DOHH2 (cell line): ENCODE measurements at regions not wholly inside any gene's neighbourhood (a gene's known extent, or its start where the extent isn't known, plus 50 kb on each side); places are given as distances from the start of the nearest gene placed in this dataset.

Experiments
- H3F3A ChIP-seq: fragments of 200-600 bp; sonication (generic), shearing (Covaris generic); 2 replicates; pipeline ENCODE4 v1.6.0; 2016; ENCODE audit warnings: antibody characterized with exemption, mild to moderate bottlenecking; ENCODE audit not compliant: control insufficient read depth, insufficient read depth
- H3K27ac ChIP-seq: fragments of 200-600 bp; sonication (generic); 2 replicates; pipeline ENCODE4 v1.5.1; 2014; ENCODE audit warnings: low read depth, mild to moderate bottlenecking, low read length, moderate library complexity
- H3K27me3 ChIP-seq: fragments of 200-600 bp; sonication (generic); 2 replicates; pipeline ENCODE4 v1.6.1; 2014; ENCODE audit warnings: mild to moderate bottlenecking, low read length, mixed read lengths; ENCODE audit not compliant: control insufficient read depth
- H3K36me3 ChIP-seq: fragments of 200-600 bp; sonication (generic); 2 replicates; pipeline ENCODE4 v1.6.1; 2014; ENCODE audit warnings: mild to moderate bottlenecking, low read length, moderate library complexity, mixed read lengths; ENCODE audit not compliant: control insufficient read depth
- H3K4me1 ChIP-seq: fragments of 200-600 bp; sonication (generic); 2 replicates; pipeline ENCODE4 v1.6.1; 2014; ENCODE audit warnings: mild to moderate bottlenecking, low read length, mixed read lengths; ENCODE audit not compliant: control insufficient read depth
- H3K4me2 ChIP-seq: fragments of 200-600 bp; sonication (generic); 2 replicates; pipeline ENCODE4 v1.6.0; 2014; ENCODE audit warnings: mild to moderate bottlenecking, low read length, moderate library complexity
- H3K4me3 ChIP-seq: fragments of 200-600 bp; sonication (generic); 2 replicates; pipeline ENCODE4 v1.5.1; 2014; ENCODE audit warnings: mild to moderate bottlenecking, low read length, mixed read lengths
- H3K79me2 ChIP-seq: fragments of 200-600 bp; sonication (generic); 2 replicates; pipeline ENCODE4 v1.6.1; 2014; ENCODE audit warnings: mild to moderate bottlenecking, low read length, mixed read lengths; ENCODE audit not compliant: control insufficient read depth
- H3K9me2 ChIP-seq: fragments of 200-600 bp; sonication (generic); replicated peaks from 2 replicates; pipeline ENCODE4 v1.6.1; 2014; ENCODE audit warnings: mild to moderate bottlenecking, low read length, mixed read lengths; ENCODE audit not compliant: control insufficient read depth
- H3K9me3 ChIP-seq: fragments of 200-600 bp; sonication (generic); 2 replicates; pipeline ENCODE4 v1.6.1; 2014; ENCODE audit warnings: antibody characterized with exemption, low read length, mixed read lengths; ENCODE audit not compliant: control insufficient read depth, insufficient read depth
- H4K20me1 ChIP-seq: fragments of 200-600 bp; sonication (generic); 2 replicates; pipeline ENCODE4 v1.6.0; 2014; ENCODE audit warnings: low read depth, mild to moderate bottlenecking, antibody characterized with exemption, low read length, moderate library complexity; ENCODE audit not compliant: control insufficient read depth, insufficient read depth
- EZH2phosphoT487 ChIP-seq: fragments of 200-600 bp; sonication (generic); IDR thresholded peaks from 2 replicates; pipeline ENCODE4 v1.6.1; 2017; ENCODE audit warnings: borderline replicate concordance, mild to moderate bottlenecking, antibody characterized with exemption, low read length, moderate library complexity, mixed read lengths
- TF ChIP-seq, protein P1 (sequence below): fragments of 200-600 bp; sonication (generic); IDR thresholded peaks from one replicate; pipeline ENCODE4 v1.5.1; 2014; ENCODE audit warnings: antibody characterized with exemption, mild to moderate bottlenecking, low read depth, low read length; ENCODE audit not compliant: poor library complexity, severe bottlenecking

DNA sequence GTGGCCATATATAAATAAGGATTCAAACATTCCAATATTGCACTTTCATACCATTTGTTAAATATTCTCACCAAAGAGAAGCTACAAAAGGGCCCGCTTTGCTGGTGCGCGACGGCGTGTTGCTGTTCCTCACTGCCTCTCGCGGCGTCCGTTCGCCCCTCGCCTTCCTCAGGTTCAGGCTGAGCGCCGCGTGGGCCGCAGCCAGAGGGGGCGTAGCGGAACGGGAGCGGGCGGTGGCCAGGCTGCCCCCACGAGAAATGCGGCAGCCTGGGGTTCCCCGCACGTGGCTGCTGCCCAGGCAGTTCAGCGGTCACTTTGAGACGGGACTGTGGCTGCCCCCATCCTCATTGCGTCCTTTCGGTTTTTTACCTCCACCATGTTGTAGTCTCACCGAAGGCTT is 67.3 kb upstream of the VWDE start:
- Histone ChIP-seq H3K4me2 (no peak overlapping the region), H4K20me1 (no peaks in the 10 kb centered on the region), H3K4me1 (no peaks in the 10 kb centered on the region), H3K36me3 (no peaks in the 10 kb centered on the region), H3K4me3 (no peak overlapping the region), H3K79me2 (no peaks in the 10 kb centered on the region), H3K9me2 (no peaks in the 10 kb centered on the region), H3K9me3 (no peaks in the 10 kb centered on the region), H3K27ac (no peak overlapping the region), H3F3A (no peaks in the 10 kb centered on the region), H3K27me3 (no peaks in the 10 kb centered on the region)
- TF ChIP-seq EZH2phosphoT487, result no peak
- TF ChIP-seq, protein P1, sequence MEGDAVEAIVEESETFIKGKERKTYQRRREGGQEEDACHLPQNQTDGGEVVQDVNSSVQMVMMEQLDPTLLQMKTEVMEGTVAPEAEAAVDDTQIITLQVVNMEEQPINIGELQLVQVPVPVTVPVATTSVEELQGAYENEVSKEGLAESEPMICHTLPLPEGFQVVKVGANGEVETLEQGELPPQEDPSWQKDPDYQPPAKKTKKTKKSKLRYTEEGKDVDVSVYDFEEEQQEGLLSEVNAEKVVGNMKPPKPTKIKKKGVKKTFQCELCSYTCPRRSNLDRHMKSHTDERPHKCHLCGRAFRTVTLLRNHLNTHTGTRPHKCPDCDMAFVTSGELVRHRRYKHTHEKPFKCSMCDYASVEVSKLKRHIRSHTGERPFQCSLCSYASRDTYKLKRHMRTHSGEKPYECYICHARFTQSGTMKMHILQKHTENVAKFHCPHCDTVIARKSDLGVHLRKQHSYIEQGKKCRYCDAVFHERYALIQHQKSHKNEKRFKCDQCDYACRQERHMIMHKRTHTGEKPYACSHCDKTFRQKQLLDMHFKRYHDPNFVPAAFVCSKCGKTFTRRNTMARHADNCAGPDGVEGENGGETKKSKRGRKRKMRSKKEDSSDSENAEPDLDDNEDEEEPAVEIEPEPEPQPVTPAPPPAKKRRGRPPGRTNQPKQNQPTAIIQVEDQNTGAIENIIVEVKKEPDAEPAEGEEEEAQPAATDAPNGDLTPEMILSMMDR, result no peak

DNA sequence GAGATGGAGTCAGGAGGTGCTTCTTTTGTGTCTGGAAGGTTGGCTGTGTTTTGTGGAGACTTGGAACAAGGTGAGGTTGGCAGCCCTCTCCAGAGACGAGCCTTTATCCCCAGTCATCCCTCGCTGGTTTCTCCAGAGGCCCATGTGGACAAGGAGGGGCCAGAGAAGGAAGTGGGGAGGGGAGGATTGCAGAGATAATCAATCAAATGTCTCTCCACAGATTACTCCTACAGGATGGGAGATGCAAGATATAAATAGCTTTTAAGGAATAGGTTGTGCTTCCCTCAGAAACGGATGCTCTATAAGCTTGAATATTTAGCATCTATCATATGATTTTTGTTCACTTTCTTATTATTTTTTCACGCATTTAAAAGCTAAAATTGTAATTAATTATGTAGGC is 70.4 kb upstream of the VWDE start:
- no peaks in the 10 kb centered on the region for H4K20me1 ChIP-seq
- H3K9me3 ChIP-seq, result no peaks in the 10 kb centered on the region
- no peaks in the 10 kb centered on the region for H3K9me2 ChIP-seq
- no peaks in the 10 kb centered on the region for H3K79me2 ChIP-seq
- H3K4me1 ChIP-seq, result no peaks in the 10 kb centered on the region
- no peak overlapping the region for H3K4me3 ChIP-seq
- H3K4me2 ChIP-seq, result no peak overlapping the region
- TF ChIP-seq, protein P1, result no peak
- no peak for TF ChIP-seq EZH2phosphoT487
- H3K27me3 ChIP-seq, result no peaks in the 10 kb centered on the region
- no peaks in the 10 kb centered on the region for H3K36me3 ChIP-seq
- H3F3A ChIP-seq, result no peaks in the 10 kb centered on the region
- H3K27ac ChIP-seq, result no peak overlapping the region

DNA sequence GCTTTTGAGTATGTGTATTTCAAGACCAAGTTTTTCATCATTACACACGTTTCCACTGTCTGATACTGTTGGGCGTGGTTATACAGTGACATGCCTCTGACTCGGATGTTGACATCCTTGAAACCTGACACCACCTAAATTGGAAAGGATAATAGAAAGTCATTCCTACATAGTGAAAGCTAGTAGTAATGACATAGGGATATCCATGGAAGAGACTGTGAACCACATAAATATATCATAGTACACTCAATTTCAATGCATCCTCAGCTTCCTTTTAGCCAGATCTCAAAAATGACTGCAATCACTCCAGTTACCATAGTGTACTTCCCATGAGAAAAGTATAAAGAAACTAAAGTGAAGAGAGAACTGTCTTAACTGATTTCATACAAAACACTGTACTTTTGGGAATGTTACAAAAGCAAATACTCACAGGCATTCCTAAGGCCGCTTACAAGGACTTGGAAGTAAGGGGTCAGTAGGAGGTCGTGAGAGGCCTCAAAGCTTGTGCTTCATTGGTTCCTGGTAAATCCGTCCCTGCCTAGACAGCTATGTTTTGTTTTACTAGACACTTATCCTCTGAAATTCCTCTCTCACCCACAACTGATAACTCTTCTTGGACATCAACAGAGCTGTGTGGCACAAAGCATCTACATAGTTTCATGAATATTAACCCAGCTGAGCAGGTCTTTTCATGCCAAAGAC is 71.8 kb upstream of the VWDE start:
- H3K27me3 ChIP-seq, result no peaks in the 10 kb centered on the region
- H3K27ac ChIP-seq, result no peak overlapping the region
- H4K20me1 ChIP-seq, result no peaks in the 10 kb centered on the region
- H3K79me2 ChIP-seq, result no peaks in the 10 kb centered on the region
- no peak overlapping the region for H3K4me3 ChIP-seq
- TF ChIP-seq, protein P1, result no peak
- TF ChIP-seq EZH2phosphoT487, result no peak
- no peaks in the 10 kb centered on the region for H3K36me3 ChIP-seq
- H3K4me2 ChIP-seq, result no peak overlapping the region
- no peaks in the 10 kb centered on the region for H3F3A ChIP-seq
- no peaks in the 10 kb centered on the region for H3K9me2 ChIP-seq
- no peaks in the 10 kb centered on the region for H3K4me1 ChIP-seq
- no peaks in the 10 kb centered on the region for H3K9me3 ChIP-seq
